ENCODE measurements at regions not wholly inside any gene's neighbourhood (a gene's known extent, or its start where the extent isn't known, plus 50 kb on each side); places are given as distances from the start of the nearest gene placed in this dataset.
"Not testable (repeated sequence)": the region's sequence is repeated elsewhere in the genome, so short reads cannot be mapped to it uniquely, and the experiment has no call there.

- no peak for DNase-seq (ENCODE audit: low spot score)
These were observed 102.1 kb downstream of the SHCBP1 start for GRCh38 chr16:46519063-46519462.

- no peak for DNase-seq (ENCODE audit: low spot score)
These were observed 124.5 kb downstream of the SHCBP1 start for GRCh38 chr16:46496701-46497100.

GRCh38 chr16:46482895-46483294 lies 138.3 kb downstream of the SHCBP1 start:
- no peak for DNase-seq (ENCODE audit: low spot score)

- no peak for DNase-seq (ENCODE audit: low spot score)
These were observed 154.9 kb downstream of the SHCBP1 start for GRCh38 chr16:46466239-46466638.

- not testable (repeated sequence) for DNase-seq (ENCODE audit: low spot score)
These were observed 166.4 kb downstream of the SHCBP1 start for GRCh38 chr16:46454801-46455200.

GRCh38 chr16:46428108-46429061 lies 192.8 kb downstream of the SHCBP1 start:
- peak; percentile 3 for DNase-seq (ENCODE audit: low spot score)

- peak; percentile 3 for DNase-seq (ENCODE audit: low spot score)
These were observed 193.7 kb downstream of the SHCBP1 start for GRCh38 chr16:46427340-46428107.

GRCh38 chr16:46426336-46426735 lies 194.8 kb downstream of the SHCBP1 start:
- DNase-seq (ENCODE audit: low spot score): no peak

- DNase-seq (ENCODE audit: low spot score): no peak
These were observed 217.2 kb downstream of the SHCBP1 start for GRCh38 chr16:46404028-46404427.

GRCh38 chr16:46398559-46398958 lies 222.6 kb downstream of the SHCBP1 start:
- not testable (repeated sequence) for DNase-seq (ENCODE audit: low spot score)

- DNase-seq (ENCODE audit: low spot score): not testable (repeated sequence)
These were observed 224.3 kb downstream of the SHCBP1 start for GRCh38 chr16:46396883-46397270.

- DNase-seq (ENCODE audit: low spot score): not testable (repeated sequence)
These were observed 224.9 kb downstream of the SHCBP1 start for GRCh38 chr16:46396131-46396882.

GRCh38 chr16:46395391-46395921 lies 225.7 kb downstream of the SHCBP1 start:
- DNase-seq (ENCODE audit: low spot score): not testable (repeated sequence)

- DNase-seq (ENCODE audit: low spot score): not testable (repeated sequence)
These were observed 226.2 kb downstream of the SHCBP1 start for GRCh38 chr16:46394963-46395362.

GRCh38 chr16:46394149-46394548 lies 227.0 kb downstream of the SHCBP1 start:
- not testable (repeated sequence) for DNase-seq (ENCODE audit: low spot score)

- not testable (repeated sequence) for DNase-seq (ENCODE audit: low spot score)
These were observed 228.1 kb downstream of the SHCBP1 start for GRCh38 chr16:46392930-46393722.

- DNase-seq (ENCODE audit: low spot score): not testable (repeated sequence)
These were observed 230.3 kb downstream of the SHCBP1 start for GRCh38 chr16:46390660-46391462.

GRCh38 chr16:46389561-46390041 lies 231.6 kb downstream of the SHCBP1 start:
- DNase-seq (ENCODE audit: low spot score): not testable (repeated sequence)

- not testable (repeated sequence) for DNase-seq (ENCODE audit: low spot score)
These were observed 232.2 kb downstream of the SHCBP1 start for GRCh38 chr16:46388939-46389491.

GRCh38 chr16:46388354-46388753 lies 232.8 kb downstream of the SHCBP1 start:
- not testable (repeated sequence) for DNase-seq (ENCODE audit: low spot score)
